ENCODE measurements at regions not wholly inside any gene's neighbourhood (a gene's known extent, or its start where the extent isn't known, plus 50 kb on each side); places are given as distances from the start of the nearest gene placed in this dataset.

- TF ChIP-seq CTCF (IDR thresholded peaks at IDR 0.05) (no peak), POLR2A (IDR thresholded peaks at IDR 0.05) (no peak)
Measured at GRCh38 chr14:40903709-40904108, 703.0 kb upstream of the LRFN5 start.
